GM19035 (cell line): ENCODE measurements at regions not wholly inside any gene's neighbourhood (a gene's known extent, or its start where the extent isn't known, plus 50 kb on each side); places are given as distances from the start of the nearest gene placed in this dataset.

ENCODE experiments used
- ATAC-seq: cut with Tn5 transposase; IDR thresholded peaks from one replicate; pipeline ENCODE4 v1.9.1; 2021; ENCODE audit not compliant: unreplicated experiment

- no peak for ATAC-seq
These were observed 76.8 kb upstream of the CHRNA7 start for GRCh38 chr15:31953478-31953877.

GRCh38 chr15:31954374-31955172 is 75.7 kb upstream of the CHRNA7 start:
- ATAC-seq: no peak

- no peak for ATAC-seq
These were observed 74.6 kb upstream of the CHRNA7 start for GRCh38 chr15:31955734-31956133.

GRCh38 chr15:31957581-31957980 is 72.7 kb upstream of the CHRNA7 start:
- no peak for ATAC-seq

- no peak for ATAC-seq
These were observed 65.6 kb upstream of the CHRNA7 start for GRCh38 chr15:31964586-31965307.

- no peak for ATAC-seq
These were observed 60.3 kb upstream of the CHRNA7 start for GRCh38 chr15:31970007-31970406.

- ATAC-seq: no peak
These were observed 57.1 kb upstream of the CHRNA7 start for GRCh38 chr15:31973197-31973596.

- ATAC-seq: no peak
These were observed 56.0 kb upstream of the CHRNA7 start for GRCh38 chr15:31974154-31974794.

- ATAC-seq: no peak
These were observed 55.2 kb upstream of the CHRNA7 start for GRCh38 chr15:31974855-31975829.

GRCh38 chr15:31975830-31976229 is 54.5 kb upstream of the CHRNA7 start:
- no peak for ATAC-seq

GRCh38 chr15:31977138-31977537 is 53.2 kb upstream of the CHRNA7 start:
- ATAC-seq: no peak

GRCh38 chr15:31977812-31978661 is 52.3 kb upstream of the CHRNA7 start:
- peak; percentile 57 for ATAC-seq
